IPS-18c (cell line): ENCODE measurements at regions not wholly inside any gene's neighbourhood (a gene's known extent, or its start where the extent isn't known, plus 50 kb on each side); places are given as distances from the start of the nearest gene placed in this dataset.

ENCODE experiments used
- H3K4me3 ChIP-seq: 2 replicates; pipeline ENCODE4 v1.7.0; 2013; ENCODE audit warnings: low read depth, mild to moderate bottlenecking, low read length, moderate library complexity; ENCODE audit not compliant: insufficient read depth
- H3K9me3 ChIP-seq: one replicate; pipeline ENCODE4 v1.6.1; 2013; ENCODE audit warnings: mild to moderate bottlenecking, low read length, moderate library complexity; ENCODE audit not compliant: control insufficient read depth, insufficient read depth

- H3K9me3 ChIP-seq: no peaks in the 10 kb centered on the region
- no peak overlapping the region for H3K4me3 ChIP-seq
These were observed 191.3 kb downstream of the SMIM20 start for GRCh38 chr4:26105337-26105736.

GRCh38 chr4:26105815-26106699, 192.0 kb downstream of the SMIM20 start:
- H3K9me3 ChIP-seq: no peaks in the 10 kb centered on the region
- H3K4me3 ChIP-seq: no peak overlapping the region

GRCh38 chr4:26106776-26107175, 192.8 kb downstream of the SMIM20 start:
- H3K9me3 ChIP-seq: no peaks in the 10 kb centered on the region
- H3K4me3 ChIP-seq: no peak overlapping the region

- H3K4me3 ChIP-seq: no peak overlapping the region
- no peaks in the 10 kb centered on the region for H3K9me3 ChIP-seq
These were observed 194.0 kb downstream of the SMIM20 start for GRCh38 chr4:26108054-26108453.

GRCh38 chr4:26110493-26110892, 196.5 kb downstream of the SMIM20 start:
- Histone ChIP-seq H3K9me3 (no peaks in the 10 kb centered on the region), H3K4me3 (no peak overlapping the region)

- Histone ChIP-seq H3K4me3 (no peak overlapping the region), H3K9me3 (no peaks in the 10 kb centered on the region)
These were observed 199.4 kb downstream of the SMIM20 start for GRCh38 chr4:26113339-26113940.

GRCh38 chr4:26116057-26116456, 202.0 kb downstream of the SMIM20 start:
- Histone ChIP-seq H3K4me3 (no peak overlapping the region), H3K9me3 (no peaks in the 10 kb centered on the region)

- no peaks in the 10 kb centered on the region for H3K9me3 ChIP-seq
- H3K4me3 ChIP-seq: no peak overlapping the region
These were observed 200.6 kb upstream of the RBPJ start for GRCh38 chr4:26120098-26120825.

GRCh38 chr4:26122690-26123089, 198.1 kb upstream of the RBPJ start:
- Histone ChIP-seq H3K4me3 (no peak overlapping the region), H3K9me3 (no peaks in the 10 kb centered on the region)

GRCh38 chr4:26124753-26125321, 196.0 kb upstream of the RBPJ start:
- no peaks in the 10 kb centered on the region for H3K9me3 ChIP-seq
- H3K4me3 ChIP-seq: no peak overlapping the region

GRCh38 chr4:26126143-26126718, 194.6 kb upstream of the RBPJ start:
- no peaks in the 10 kb centered on the region for H3K9me3 ChIP-seq
- H3K4me3 ChIP-seq: no peak overlapping the region

- H3K4me3 ChIP-seq: no peak overlapping the region
- H3K9me3 ChIP-seq: no peaks in the 10 kb centered on the region
These were observed 193.8 kb upstream of the RBPJ start for GRCh38 chr4:26126994-26127393.

- Histone ChIP-seq H3K9me3 (no peaks in the 10 kb centered on the region), H3K4me3 (no peak overlapping the region)
These were observed 192.9 kb upstream of the RBPJ start for GRCh38 chr4:26127851-26128337.

- Histone ChIP-seq H3K9me3 (no peaks in the 10 kb centered on the region), H3K4me3 (no peak overlapping the region)
These were observed 190.6 kb upstream of the RBPJ start for GRCh38 chr4:26130173-26130572.

- no peak overlapping the region for H3K4me3 ChIP-seq
These were observed 189.9 kb upstream of the RBPJ start for GRCh38 chr4:26130841-26131432.

GRCh38 chr4:26131711-26132110, 189.1 kb upstream of the RBPJ start:
- Histone ChIP-seq H3K9me3 (no peaks in the 10 kb centered on the region), H3K4me3 (no peak overlapping the region)

More at GRCh38 chr4:26130841-26131432, 189.9 kb upstream of the RBPJ start:
- H3K9me3 ChIP-seq: no peaks in the 10 kb centered on the region

- no peak overlapping the region for H3K4me3 ChIP-seq
- no peaks in the 10 kb centered on the region for H3K9me3 ChIP-seq
These were observed 188.0 kb upstream of the RBPJ start for GRCh38 chr4:26132858-26133257.
